T-helper 2 cell (primary cell): ENCODE measurements at regions not wholly inside any gene's neighbourhood (a gene's known extent, or its start where the extent isn't known, plus 50 kb on each side); places are given as distances from the start of the nearest gene placed in this dataset.
"Not testable (repeated sequence)": the region's sequence is repeated elsewhere in the genome, so short reads cannot be mapped to it uniquely, and the experiment has no call there.

Experiments
- DNase-seq, 5 experiments: peaks; one replicate each; pipeline versions ENCODE4 v3.0.0 to v3.0.0-alpha.2; 2012 to 2022

- DNase-seq, result no peak
These were observed 152.3 kb upstream of the TBX18 start for GRCh38 chr6:84916704-84917103.

GRCh38 chr6:84912472-84913322 is 148.3 kb upstream of the TBX18 start:
- DNase-seq, result no peak

GRCh38 chr6:84910906-84911607 is 146.7 kb upstream of the TBX18 start:
- DNase-seq, result no peak

GRCh38 chr6:84908304-84908904 is 144.0 kb upstream of the TBX18 start:
- DNase-seq, result no peak

GRCh38 chr6:84906514-84906913 is 142.1 kb upstream of the TBX18 start:
- DNase-seq, result no peak

GRCh38 chr6:84905823-84906222 is 141.4 kb upstream of the TBX18 start:
- no peak for DNase-seq

GRCh38 chr6:84902354-84902928 is 138.0 kb upstream of the TBX18 start:
- no peak for DNase-seq

- no peak for DNase-seq
These were observed 133.7 kb upstream of the TBX18 start for GRCh38 chr6:84897988-84898594.

- no peak for DNase-seq
These were observed 132.6 kb upstream of the TBX18 start for GRCh38 chr6:84897011-84897410.

- DNase-seq, result no peak
These were observed 128.3 kb upstream of the TBX18 start for GRCh38 chr6:84892671-84893070.

GRCh38 chr6:84882768-84883766 is 118.7 kb upstream of the TBX18 start:
- no peak for DNase-seq

GRCh38 chr6:84879385-84879784 is 115.0 kb upstream of the TBX18 start:
- not testable (repeated sequence) for DNase-seq

GRCh38 chr6:84877515-84878210 is 113.3 kb upstream of the TBX18 start:
- DNase-seq, result no peak

- no peak for DNase-seq
These were observed 112.5 kb upstream of the TBX18 start for GRCh38 chr6:84876723-84877514.

GRCh38 chr6:84872996-84873723 is 108.8 kb upstream of the TBX18 start:
- no peak for DNase-seq

- no peak for DNase-seq
These were observed 107.5 kb upstream of the TBX18 start for GRCh38 chr6:84871925-84872324.

GRCh38 chr6:84870672-84871071 is 106.3 kb upstream of the TBX18 start:
- DNase-seq, result no peak

GRCh38 chr6:84868149-84868548 is 103.8 kb upstream of the TBX18 start:
- no peak for DNase-seq

- no peak for DNase-seq
These were observed 103.1 kb upstream of the TBX18 start for GRCh38 chr6:84867521-84867920.
